NCI-H774 (cell line): ENCODE measurements at regions not wholly inside any gene's neighbourhood (a gene's known extent, or its start where the extent isn't known, plus 50 kb on each side); places are given as distances from the start of the nearest gene placed in this dataset.

Experiments
- DNase-seq: peaks from one replicate; lab custom pipeline; 2025; lab: John Stamatoyannopoulos, UW

DNA sequence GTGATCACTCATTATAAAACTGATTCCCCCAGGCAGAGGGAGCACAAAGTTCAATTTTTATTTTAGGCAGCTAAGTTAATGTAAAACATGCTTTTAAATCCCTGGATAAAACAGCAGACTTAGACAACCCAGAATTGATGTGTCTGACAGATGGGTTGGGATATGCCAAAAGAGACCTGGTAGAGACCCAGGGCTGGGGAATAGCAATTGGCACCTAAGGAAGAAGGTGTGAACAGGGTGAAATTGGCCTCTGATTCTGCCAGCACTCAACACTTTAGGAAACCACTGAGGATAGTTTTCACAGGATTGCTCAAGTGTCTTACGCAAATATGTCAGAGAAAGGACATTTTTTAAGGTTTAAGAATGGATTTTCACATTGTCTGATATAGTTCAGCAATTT lies 938.2 kb upstream of the CDH8 start:
- DNase-seq = no peak

DNA sequence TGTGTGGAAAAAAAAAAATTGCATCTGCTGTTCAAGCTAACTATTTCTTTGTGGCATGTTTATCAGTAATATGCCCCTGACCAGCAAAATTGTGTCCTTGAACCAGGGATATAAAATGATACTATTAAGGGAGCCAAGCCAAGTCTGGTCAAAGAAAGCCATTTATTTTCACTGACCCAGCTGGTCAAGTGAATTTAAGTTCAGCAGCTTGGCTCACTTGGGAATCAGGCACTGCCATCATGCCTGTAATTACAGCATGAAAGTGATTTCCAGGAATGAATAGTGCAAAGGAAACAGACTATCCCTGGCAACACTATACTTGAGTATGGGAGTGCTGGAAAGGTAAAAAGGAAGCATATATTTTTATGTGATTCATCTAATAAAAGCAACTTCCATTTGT lies 934.6 kb upstream of the CDH8 start:
- DNase-seq = no peak

DNA sequence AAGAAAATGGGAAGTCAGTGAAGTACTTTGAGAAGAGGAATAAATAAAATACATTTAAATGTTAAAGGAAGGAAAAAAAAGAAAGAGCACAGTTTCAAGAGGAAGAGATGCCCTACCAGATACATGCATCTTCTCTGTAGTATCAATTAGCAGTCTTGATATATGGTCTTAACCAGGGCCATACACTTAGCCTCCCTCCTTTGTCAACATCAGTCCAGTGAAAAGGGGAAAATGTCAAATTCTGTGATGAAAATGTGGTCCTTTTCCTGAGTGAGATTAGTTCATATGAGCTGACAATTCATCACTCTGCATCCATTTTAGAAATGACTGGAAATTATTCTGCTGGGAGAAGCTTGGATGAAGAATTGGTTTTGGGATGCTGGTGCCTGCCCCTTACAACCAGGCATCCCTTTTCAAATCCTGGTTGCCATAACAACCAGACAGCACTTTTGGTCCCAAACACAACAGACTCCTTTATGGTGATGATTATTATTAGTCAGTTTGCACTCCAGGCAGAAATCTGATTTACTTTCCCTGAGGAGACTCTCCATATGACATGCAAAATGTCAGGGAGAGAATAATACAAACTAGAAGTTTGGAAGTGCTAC lies 933.6 kb upstream of the CDH8 start:
- DNase-seq = no peak

DNA sequence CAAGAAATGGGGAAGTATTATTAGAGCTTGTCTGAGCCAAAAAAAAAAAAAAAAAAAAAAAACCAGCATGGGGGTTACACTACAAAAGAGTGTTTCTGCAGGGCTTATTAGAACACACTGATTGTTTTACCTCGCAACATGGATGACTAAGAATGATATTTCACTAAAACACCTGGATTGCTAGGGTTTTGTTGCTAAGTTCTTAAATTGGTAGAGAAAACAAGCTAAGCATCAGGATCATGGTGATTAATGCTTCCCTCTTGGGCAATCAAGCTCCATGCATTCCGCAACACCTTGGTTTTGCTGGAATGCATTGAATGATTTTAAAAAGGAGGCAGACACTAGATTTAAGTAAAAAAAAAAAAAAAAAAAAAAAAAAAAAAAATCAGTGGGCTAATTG lies 931.4 kb upstream of the CDH8 start:
- no peak for DNase-seq

DNA sequence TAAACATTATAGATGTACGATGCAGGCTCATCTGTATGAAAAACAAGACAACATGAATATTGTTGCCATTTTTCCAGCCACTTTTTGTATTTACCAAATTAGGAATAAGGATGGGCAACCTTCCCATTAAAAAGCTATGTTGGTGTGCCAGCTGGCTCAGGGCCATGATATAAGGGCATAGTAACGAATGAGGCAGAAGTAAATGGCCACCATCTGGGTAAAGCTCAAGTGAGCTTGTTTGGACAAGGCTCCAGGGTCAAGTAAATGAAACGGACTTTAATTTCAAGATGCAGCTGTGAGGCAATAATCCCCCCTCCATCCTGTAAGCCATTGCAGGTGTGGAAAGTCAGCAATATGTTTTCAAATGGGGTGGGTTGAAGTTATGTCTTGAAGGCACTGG lies 930.9 kb upstream of the CDH8 start:
- DNase-seq = no peak

DNA sequence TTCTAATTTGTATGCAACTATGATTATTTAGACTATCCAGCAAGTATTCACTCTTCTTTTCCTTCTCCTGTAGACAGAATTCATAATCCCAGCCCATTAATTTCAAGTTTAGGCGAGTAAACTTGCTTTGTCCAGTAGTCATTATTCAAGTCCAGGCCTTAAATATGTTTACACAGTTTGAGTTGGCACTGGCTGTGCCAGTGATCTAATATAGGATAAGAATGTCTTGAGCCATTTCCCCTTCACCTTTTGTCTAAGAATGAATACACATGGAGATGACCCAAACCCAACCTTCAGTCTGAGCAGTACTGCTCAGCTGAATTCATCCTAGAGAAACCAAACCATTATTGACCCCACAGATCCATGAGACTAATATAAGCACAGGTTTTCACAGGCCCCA lies 930.4 kb upstream of the CDH8 start:
- no peak for DNase-seq

DNA sequence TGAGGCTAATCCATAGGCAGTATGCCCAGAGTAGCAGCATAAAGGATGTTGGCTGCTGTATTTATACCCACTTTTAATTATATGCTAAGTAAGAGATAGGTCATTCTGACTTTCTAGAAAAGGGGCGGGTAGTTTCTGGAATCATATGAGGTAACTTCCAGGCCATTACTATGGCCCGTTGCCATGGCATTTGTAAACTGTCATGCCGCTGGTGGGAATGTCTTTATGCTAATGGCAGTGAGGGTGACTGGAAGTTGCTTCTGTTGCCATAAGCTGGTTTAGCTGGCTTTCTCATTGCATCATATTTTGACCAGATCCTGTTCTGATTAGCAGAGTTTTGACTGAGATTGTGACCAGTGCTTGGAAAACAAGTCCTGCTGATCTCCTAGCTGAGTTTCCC lies 929.6 kb upstream of the CDH8 start:
- no peak for DNase-seq

DNA sequence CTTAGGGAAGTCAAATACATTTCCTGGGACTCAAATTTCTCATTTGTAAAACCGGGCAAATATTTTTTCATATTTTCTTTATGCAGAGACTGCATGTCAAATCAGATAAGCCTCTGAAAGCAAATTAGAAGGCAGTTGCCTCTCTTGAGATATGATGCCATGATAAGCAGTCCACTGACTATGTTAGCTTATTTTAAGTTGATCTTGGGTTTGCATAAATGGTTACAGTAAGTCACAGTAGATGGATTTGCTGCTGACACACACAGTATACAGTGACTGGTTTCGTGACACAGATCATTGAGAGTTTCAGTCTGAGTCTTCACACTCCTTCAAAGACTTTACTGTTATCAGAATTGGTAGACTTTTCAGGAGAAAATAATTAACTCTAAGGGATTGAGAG lies 927.6 kb upstream of the CDH8 start:
- DNase-seq = no peak

DNA sequence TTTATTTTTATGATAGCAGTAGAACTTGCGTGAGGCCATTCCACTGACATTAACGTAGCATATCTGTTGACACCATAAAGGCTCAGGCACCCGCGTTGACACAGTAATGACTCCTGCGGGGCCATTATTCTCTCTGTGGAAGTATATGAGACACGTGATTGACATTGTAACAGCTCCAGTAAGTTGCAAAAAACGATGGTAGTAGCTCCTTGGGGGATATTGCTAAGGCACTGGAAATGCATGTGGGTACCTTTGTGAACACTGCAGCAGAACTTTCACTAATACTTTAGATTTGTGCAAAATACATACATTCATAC lies 918.8 kb upstream of the CDH8 start:
- no peak for DNase-seq

DNA sequence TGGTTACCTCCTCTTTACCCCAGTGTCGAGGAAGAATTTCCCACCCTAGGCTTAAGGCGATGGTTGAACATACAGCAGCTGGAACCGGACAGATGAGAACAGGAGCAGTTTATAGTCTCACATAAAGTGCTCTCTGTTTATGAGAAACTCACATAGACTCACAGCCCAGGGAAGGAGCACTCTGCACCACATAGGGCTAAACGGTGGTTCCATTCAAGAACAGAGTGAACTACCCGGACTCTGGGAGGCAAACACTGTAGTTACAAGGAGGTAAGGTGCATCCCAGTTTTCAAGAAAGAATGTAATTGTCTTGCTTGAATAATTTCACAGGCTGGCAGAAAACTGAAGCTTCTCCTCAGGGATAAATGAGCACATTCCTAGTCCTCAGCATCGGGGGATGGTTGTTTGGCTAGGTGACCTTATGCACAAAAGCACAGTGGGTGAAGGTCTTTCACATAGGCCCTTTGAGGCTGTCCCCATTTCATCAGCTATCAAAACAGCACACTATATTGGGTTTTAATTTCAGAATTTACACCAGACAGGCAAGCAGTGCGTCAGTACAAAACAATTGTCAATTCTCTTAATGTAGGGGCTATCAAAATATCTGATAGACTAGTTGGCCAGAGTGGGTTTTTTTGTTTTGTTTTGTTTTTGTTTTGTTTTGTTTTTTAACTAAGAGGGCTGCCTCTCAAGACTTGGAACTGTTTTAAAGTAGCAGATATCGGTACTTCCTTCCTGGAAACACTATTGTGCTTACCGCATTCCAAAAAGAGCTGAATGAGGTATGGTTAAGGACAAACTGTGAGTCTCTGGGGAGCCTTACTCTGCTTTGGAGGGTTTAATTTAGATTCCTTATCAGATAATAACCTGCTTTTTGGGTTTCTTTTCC lies 918.1 kb upstream of the CDH8 start:
- DNase-seq = no peak

DNA sequence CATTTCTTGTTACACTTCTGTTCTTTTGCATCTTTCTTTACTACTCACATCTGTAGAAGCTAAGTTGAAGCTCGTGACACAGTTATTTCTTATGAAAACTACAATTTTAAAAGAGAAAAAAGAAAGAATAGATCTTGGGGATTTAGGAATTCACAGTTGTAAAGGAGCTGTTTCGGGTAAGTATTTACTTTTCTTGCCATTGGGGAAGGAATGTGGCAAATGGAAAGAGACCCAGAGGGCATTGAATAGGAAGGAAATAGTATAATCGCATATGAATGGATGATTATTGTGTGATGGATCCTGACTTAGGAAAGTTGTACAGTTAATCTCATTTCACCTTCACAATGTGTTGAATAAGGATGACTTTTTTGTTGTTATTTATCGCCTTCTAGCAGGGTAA lies 914.1 kb upstream of the CDH8 start:
- no peak for DNase-seq

DNA sequence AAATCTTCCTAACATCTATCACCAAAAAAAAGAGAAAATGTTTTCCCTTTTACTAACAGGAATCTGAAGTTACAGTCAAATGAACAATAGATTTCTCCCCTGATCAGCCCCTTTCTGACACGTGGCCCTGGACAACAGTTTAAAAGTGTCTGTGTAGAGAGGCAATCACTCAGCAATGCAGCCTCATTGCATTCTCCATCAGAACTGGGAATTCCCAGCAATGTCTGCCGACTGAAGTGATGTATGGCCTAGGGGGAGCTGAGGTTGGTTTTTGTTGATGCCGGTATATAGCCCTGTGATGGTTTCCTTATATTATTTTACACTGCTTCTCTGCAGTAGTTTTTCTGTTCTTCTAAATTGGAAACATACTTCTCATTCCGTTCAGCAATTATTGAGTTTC lies 904.3 kb upstream of the CDH8 start:
- DNase-seq = no peak

DNA sequence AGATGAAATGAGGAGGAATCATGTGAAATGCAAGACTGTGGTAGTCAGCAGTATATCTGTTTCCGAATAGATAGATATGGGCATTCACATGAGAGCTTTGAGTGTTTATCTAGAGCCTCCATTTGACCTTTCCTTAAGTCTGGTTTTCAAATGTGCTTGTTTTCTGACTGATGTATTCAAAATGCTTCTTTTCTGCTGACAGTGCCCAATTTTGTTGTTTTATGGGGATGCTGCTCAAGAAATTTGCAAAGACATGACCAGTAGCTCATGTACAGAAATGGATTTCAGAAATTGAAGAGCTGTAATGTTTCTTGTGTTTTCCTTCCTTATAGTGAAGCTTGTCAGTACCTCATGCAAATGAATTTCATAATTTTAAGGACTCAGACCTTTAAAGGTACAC lies 903.4 kb upstream of the CDH8 start:
- no peak for DNase-seq

DNA sequence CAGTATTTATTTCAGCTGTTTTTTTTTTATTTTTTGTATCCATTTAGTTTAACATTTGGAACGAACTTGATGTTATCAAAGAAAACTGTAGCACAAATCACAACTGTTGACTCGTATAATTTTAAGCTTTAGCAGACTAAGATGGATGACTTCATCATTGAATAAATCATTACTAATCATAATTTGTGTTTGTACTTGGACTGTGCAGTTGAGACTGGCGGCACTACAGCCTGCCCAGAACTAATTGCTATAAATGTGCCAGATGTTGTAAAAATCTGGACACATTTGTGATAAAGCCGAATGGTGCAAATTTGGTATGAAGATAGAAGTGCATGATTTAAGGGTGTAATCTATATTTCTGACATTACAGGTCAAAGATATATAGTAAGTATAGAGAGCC lies 897.7 kb upstream of the CDH8 start:
- no peak for DNase-seq

DNA sequence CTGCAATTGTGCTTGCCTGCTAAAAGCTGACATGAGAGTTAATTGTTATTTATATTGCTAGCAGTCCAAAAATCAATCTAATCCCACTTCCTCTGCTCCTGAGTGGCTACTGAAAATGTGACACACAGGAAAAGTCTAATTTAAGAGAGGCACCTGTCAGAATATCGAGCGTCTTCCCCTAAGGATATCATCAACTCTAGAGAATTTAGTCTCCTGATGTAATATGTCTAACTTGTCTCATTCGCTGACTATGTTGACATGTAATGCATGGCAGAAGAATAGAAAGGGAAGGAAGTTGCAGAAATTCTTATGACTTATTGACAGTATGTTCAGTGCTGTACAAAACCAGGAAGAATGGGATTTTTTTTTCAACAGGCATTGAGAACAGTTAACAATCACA lies 893.4 kb upstream of the CDH8 start:
- DNase-seq = no peak

DNA sequence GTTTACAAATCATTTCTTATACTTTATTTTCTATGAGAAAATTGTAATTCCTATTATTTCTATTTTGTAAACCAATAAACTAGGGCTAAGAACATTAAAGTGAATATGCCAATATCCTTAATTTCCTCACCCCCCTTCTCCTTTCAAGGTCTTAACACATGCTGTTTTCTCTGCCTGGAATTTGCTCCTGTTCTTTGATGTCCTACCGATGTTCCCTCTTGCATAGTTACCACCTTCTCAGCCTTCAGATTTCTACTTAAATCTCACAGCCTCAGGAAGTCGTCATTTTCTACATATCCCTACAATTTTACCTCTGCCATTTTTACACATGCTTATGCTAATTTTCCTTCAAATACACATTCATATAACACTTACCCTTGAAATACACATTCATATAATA lies 890.9 kb upstream of the CDH8 start:
- no peak for DNase-seq

DNA sequence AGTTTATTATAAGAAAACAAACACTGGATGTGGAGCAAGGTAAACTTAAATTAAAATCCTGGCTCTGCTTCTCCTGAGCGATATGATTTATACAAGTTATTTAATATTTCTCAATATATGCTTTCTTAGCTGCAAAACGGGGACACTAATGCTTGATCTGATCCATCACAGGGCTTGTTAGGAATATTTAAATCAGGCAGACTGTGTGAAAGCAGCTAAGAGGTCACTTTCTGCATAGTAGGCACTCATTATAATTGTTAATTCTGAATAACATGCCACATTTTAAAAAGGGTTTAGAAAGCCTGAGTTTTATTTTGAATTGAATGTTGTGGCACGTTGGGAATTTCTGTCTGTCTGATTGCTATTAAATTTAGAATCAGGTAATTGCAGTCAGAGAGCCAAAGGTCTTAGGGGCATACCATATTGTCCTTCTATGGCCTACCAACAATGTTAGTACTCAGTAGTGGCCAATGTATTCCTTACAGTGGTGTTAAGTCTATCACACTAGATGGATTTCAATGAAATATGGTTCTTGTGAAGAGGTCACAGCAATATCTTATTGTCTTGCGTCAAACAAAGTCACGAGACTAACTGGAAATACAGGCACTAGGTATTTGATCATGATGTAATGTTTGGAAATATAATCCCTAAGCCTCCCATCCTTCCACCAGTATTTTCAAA lies 890.0 kb upstream of the CDH8 start:
- DNase-seq = no peak

DNA sequence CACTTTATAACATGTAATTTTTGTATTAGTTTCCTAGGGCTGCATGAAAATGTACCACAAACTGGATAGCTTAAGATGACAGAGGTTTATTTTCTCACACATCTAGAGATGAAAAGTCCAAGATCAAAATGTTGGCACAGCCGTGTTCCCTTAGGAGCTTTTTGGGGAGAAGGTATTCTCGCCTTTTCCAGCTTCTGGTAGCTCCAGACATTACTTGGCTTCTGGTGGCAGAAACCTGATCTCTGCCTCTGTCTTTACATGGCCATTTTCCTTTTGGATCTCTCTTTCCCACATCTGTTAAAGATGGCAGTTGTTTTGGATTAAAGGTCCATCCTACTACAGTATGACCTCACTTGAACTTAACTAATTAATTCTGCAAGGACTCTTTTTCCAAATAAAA lies 885.7 kb upstream of the CDH8 start:
- no peak for DNase-seq

DNA sequence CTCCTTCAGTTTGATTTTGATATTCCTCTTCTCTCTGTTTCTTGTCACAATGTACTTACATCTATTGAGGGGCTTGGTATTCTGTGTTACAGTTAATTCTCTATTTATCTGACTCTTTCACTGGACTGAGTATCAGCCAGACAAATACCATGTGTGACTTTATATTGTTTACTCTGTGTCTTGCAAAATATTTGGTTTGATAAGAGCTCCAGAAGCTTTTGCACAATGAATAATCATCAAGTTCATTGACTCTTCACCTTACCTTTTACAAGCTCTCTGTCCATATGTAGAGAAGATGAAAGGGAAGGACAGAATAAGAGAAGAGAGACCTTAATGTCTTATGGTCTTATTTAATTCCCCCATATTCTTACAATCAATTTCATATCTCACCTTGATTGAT lies 877.7 kb upstream of the CDH8 start:
- DNase-seq = no peak

DNA sequence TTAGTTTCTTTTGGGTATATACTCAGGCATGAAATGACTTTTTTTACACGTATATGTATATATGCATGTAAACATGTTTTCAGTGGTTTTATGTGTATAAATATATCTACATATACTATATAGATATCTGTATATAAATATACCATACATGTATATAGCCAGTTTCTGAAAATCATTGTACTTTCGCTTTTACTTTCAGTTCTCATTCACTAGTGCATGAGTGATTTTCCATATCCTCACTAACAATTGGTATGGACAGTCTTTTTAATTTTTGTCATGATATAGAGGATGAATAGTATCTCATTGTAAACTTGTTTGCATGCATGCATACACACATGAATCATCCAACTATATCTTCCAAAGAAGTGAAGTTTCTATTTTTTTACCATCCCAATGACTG lies 877.1 kb upstream of the CDH8 start:
- DNase-seq = no peak

DNA sequence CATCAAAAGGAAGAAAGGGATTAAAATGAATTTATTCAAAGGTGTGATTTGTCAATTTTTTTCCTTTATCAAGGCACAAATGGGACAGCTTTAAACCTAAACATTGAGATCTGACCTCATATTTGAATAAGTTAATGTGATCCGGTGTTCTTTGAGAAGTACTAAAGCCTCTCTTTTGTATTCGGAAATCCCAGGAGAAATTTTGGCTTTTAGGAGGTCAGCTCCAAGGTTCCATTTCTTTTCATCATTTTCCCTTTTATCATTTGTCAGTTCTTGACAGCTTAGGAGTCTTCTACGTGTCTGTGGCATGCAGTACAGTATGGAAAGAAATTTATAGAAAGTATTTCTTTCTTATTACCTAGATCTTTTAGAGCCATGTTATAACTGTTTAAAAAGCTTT lies 873.4 kb upstream of the CDH8 start:
- DNase-seq = no peak

DNA sequence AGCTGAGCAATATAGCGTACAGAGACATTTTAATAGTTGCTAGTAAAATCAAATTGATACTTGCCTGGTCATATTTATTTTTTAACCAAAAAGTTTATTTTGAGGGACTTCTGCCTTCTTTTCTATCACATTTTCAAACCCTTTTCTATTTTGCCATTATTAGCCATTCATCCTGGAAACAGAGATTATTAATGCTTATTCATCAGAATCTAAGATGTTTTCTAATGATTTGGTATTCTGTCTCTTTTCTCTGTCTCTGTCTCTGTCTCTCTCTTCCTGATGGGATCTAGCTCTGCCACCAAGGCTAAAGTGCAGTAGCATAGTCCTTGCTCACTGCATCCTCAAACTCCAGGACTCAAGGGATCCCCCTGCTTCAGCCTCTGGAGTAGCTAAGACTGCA lies 871.3 kb upstream of the CDH8 start:
- no peak for DNase-seq

DNA sequence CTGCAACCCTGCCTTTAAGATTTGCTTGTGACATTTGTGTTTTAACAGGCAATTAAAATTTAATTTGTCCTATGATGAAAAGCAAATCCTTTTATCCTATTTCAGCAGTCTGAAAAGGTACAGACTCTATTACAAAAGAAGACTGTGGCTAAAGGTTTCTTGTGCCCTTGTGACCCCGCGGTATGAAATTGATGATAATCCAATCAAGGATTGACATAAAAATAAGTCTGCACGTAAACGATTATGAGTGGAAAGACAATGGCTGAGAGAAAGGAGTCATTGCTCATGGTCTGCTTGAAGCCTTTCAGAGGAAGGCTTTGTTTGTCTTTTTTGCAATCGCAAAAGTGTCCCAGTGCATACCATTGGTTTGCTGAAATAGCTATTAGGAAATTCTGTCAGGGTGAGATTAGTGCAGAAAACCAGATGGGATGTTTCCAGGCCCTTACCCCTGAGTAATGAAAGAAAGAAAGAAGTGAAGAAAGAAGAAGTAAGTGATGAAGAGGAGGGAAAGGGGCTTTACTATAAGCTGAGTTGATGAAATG lies 867.8 kb upstream of the CDH8 start:
- DNase-seq = no peak
